ENCODE measurements at regions not wholly inside any gene's neighbourhood (a gene's known extent, or its start where the extent isn't known, plus 50 kb on each side); places are given as distances from the start of the nearest gene placed in this dataset.

GRCh38 chr3:168517249-168518071 is 421.7 kb upstream of the GOLIM4 start:
- H3K4me3 ChIP-seq = no peak overlapping the region
- H3K9me3 ChIP-seq = no peaks in the 10 kb centered on the region
- no peak for DNase-seq
- no peaks in the 10 kb centered on the region for H3K27me3 ChIP-seq
- H3K36me3 ChIP-seq = no peaks in the 10 kb centered on the region

- peaks cover under 1% of the 10 kb centered on the region; the same call in 1 of the 2 replicates for H3K27me3 ChIP-seq
- no peak for DNase-seq
- no peaks in the 10 kb centered on the region for H3K36me3 ChIP-seq
- no peaks in the 10 kb centered on the region for H3K9me3 ChIP-seq
- H3K4me3 ChIP-seq = no peak overlapping the region
Measured at GRCh38 chr3:168514252-168514651, 418.5 kb upstream of the GOLIM4 start.

- Histone ChIP-seq H3K27me3 (peaks cover 3% of the 10 kb centered on the region), H3K36me3 (no peaks in the 10 kb centered on the region), H3K9me3 (no peaks in the 10 kb centered on the region), H3K4me3 (no peak overlapping the region)
- DNase-seq = no peak
Measured at GRCh38 chr3:168512802-168513201, 417.1 kb upstream of the GOLIM4 start.

- no peaks in the 10 kb centered on the region for H3K36me3 ChIP-seq
- DNase-seq = no peak
- H3K27me3 ChIP-seq = peaks cover 3% of the 10 kb centered on the region
- H3K4me3 ChIP-seq = no peak overlapping the region
- H3K9me3 ChIP-seq = no peaks in the 10 kb centered on the region
Measured at GRCh38 chr3:168511428-168512014, 415.8 kb upstream of the GOLIM4 start.

GRCh38 chr3:168506589-168506988 is 410.9 kb upstream of the GOLIM4 start:
- peaks cover 3% of the 10 kb centered on the region for H3K27me3 ChIP-seq
- no peak for DNase-seq
- no peaks in the 10 kb centered on the region for H3K9me3 ChIP-seq
- no peak overlapping the region for H3K4me3 ChIP-seq
- no peaks in the 10 kb centered on the region for H3K36me3 ChIP-seq

GRCh38 chr3:168501570-168501969 is 405.8 kb upstream of the GOLIM4 start:
- Histone ChIP-seq H3K9me3 (no peaks in the 10 kb centered on the region), H3K27me3 (no peaks in the 10 kb centered on the region), H3K4me3 (no peak overlapping the region), H3K36me3 (no peaks in the 10 kb centered on the region)
- DNase-seq = no peak

- H3K36me3 ChIP-seq = no peaks in the 10 kb centered on the region
- no peak for DNase-seq
- no peaks in the 10 kb centered on the region for H3K9me3 ChIP-seq
- H3K27me3 ChIP-seq = 0 out of 2 replicates have a peak, but pooled peaks cover 2% of the 10 kb centered on the region
- no peak overlapping the region for H3K4me3 ChIP-seq
Measured at GRCh38 chr3:168498194-168498593, 402.5 kb upstream of the GOLIM4 start.

GRCh38 chr3:168497741-168498140 is 402.0 kb upstream of the GOLIM4 start:
- Histone ChIP-seq H3K27me3 (0 out of 2 replicates have a peak, but pooled peaks cover 2% of the 10 kb centered on the region), H3K36me3 (no peaks in the 10 kb centered on the region), H3K4me3 (no peak overlapping the region), H3K9me3 (no peaks in the 10 kb centered on the region)
- DNase-seq = no peak

- Histone ChIP-seq H3K27me3 (0 out of 2 replicates have a peak, but pooled peaks cover 2% of the 10 kb centered on the region), H3K9me3 (no peaks in the 10 kb centered on the region), H3K4me3 (no peak overlapping the region), H3K36me3 (no peaks in the 10 kb centered on the region)
- no peak for DNase-seq
Measured at GRCh38 chr3:168497183-168497582, 401.5 kb upstream of the GOLIM4 start.

- Histone ChIP-seq H3K9me3 (no peaks in the 10 kb centered on the region), H3K27me3 (0 out of 2 replicates have a peak, but pooled peaks cover 2% of the 10 kb centered on the region), H3K4me3 (no peak overlapping the region), H3K36me3 (no peaks in the 10 kb centered on the region)
- DNase-seq = no peak
Measured at GRCh38 chr3:168495932-168496331, 400.2 kb upstream of the GOLIM4 start.

- Histone ChIP-seq H3K36me3 (no peaks in the 10 kb centered on the region), H3K4me3 (no peak overlapping the region), H3K27me3 (0 out of 2 replicates have a peak, but pooled peaks cover 2% of the 10 kb centered on the region), H3K9me3 (no peaks in the 10 kb centered on the region)
- no peak for DNase-seq
Measured at GRCh38 chr3:168495270-168495669, 399.5 kb upstream of the GOLIM4 start.

- Histone ChIP-seq H3K9me3 (no peaks in the 10 kb centered on the region), H3K36me3 (no peaks in the 10 kb centered on the region), H3K4me3 (no peak overlapping the region), H3K27me3 (0 out of 2 replicates have a peak, but pooled peaks cover 2% of the 10 kb centered on the region)
- no peak for DNase-seq
Measured at GRCh38 chr3:168493412-168494205, 397.9 kb upstream of the GOLIM4 start.

- no peaks in the 10 kb centered on the region for H3K36me3 ChIP-seq
- H3K9me3 ChIP-seq = no peaks in the 10 kb centered on the region
- no peak for DNase-seq
- no peak overlapping the region for H3K4me3 ChIP-seq
- H3K27me3 ChIP-seq = 0 out of 2 replicates have a peak, but pooled peaks cover 4% of the 10 kb centered on the region
Measured at GRCh38 chr3:168490981-168491380, 395.3 kb upstream of the GOLIM4 start.

- H3K27me3 ChIP-seq = 0 out of 2 replicates have a peak, but pooled peaks cover 2% of the 10 kb centered on the region
- no peak overlapping the region for H3K4me3 ChIP-seq
- DNase-seq = no peak
- no peaks in the 10 kb centered on the region for H3K9me3 ChIP-seq
- no peaks in the 10 kb centered on the region for H3K36me3 ChIP-seq
Measured at GRCh38 chr3:168489301-168489700, 393.6 kb upstream of the GOLIM4 start.

GRCh38 chr3:168485936-168486335 is 390.2 kb upstream of the GOLIM4 start:
- no peaks in the 10 kb centered on the region for H3K9me3 ChIP-seq
- no peak for DNase-seq
- H3K36me3 ChIP-seq = no peaks in the 10 kb centered on the region
- H3K4me3 ChIP-seq = no peak overlapping the region
- H3K27me3 ChIP-seq = 0 out of 2 replicates have a peak, but pooled peaks cover 2% of the 10 kb centered on the region

GRCh38 chr3:168476360-168476980 is 380.7 kb upstream of the GOLIM4 start:
- Histone ChIP-seq H3K9me3 (no peaks in the 10 kb centered on the region), H3K27me3 (peaks cover 2% of the 10 kb centered on the region), H3K36me3 (no peaks in the 10 kb centered on the region), H3K4me3 (no peak overlapping the region)
- DNase-seq = no peak

GRCh38 chr3:168475704-168476103 is 380.0 kb upstream of the GOLIM4 start:
- peaks cover 2% of the 10 kb centered on the region for H3K27me3 ChIP-seq
- no peak for DNase-seq

More at GRCh38 chr3:168475704-168476103, 380.0 kb upstream of the GOLIM4 start:
- Histone ChIP-seq H3K4me3 (no peak overlapping the region), H3K36me3 (no peaks in the 10 kb centered on the region), H3K9me3 (no peaks in the 10 kb centered on the region)
